ENCODE measurements at regions not wholly inside any gene's neighbourhood (a gene's known extent, or its start where the extent isn't known, plus 50 kb on each side); places are given as distances from the start of the nearest gene placed in this dataset.

- no peak for TF ChIP-seq USF2 (IDR thresholded peaks at IDR 0.05; ENCODE audit: borderline replicate concordance, low read depth, low read length)
- no peak for TF ChIP-seq RFX5 (IDR thresholded peaks at IDR 0.05; ENCODE audit: low read length)
- no peak for TF ChIP-seq GATA2 (CRISPR knock-in tag; IDR thresholded peaks at IDR 0.05)
- TF ChIP-seq SMC3 (IDR thresholded peaks at IDR 0.05; ENCODE audit: low read depth, low read length): no peak
- peak; percentile 33; the same call in 1 of the 2 replicates for TF ChIP-seq RXRA (IDR thresholded peaks at IDR 0.05; ENCODE audit: borderline replicate concordance, low read depth)
- peak; percentile 95 for TF ChIP-seq MEF2A (IDR thresholded peaks at IDR 0.05; ENCODE audit: borderline replicate concordance, low read depth)
- peak; percentile 94 for TF ChIP-seq TCF12 (IDR thresholded peaks at IDR 0.05)
- TF ChIP-seq SIN3A (IDR thresholded peaks at IDR 0.05; ENCODE audit: borderline replicate concordance, low read depth, low read length): no peak
- TF ChIP-seq ELF1 (IDR thresholded peaks at IDR 0.05): no peak; the same call in 1 of the 2 replicates
- TF ChIP-seq RAD21 (IDR thresholded peaks at IDR 0.05; ENCODE audit: low read length): no peak
- no peak for TF ChIP-seq YY1 (IDR thresholded peaks at IDR 0.05; ENCODE audit: low read depth)
- peak; percentile 27; the same call in 1 of the 2 replicates for TF ChIP-seq JUND (IDR thresholded peaks at IDR 0.05)
These were observed 193.4 kb upstream of the RASGRP1 start (continued) for GRCh38 chr15:38758043-38758442.

GRCh38 chr15:38761681-38762080, 197.1 kb upstream of the RASGRP1 start:
- no peak for DNase-seq
- CTCF ChIA-PET: no interaction called here
- POLR2A ChIA-PET: no interaction called here
- Histone ChIP-seq H3K9me3 (no peaks in the 10 kb centered on the region), H3K9me2 (no peaks in the 10 kb centered on the region), H3K36me3 (replicated peaks in 1 of 2; ENCODE audit: control insufficient read depth in 1 of 2, insufficient read depth in 2 of 2, low read length in 1 of 2) (no peaks in the 10 kb centered on the region), H3K27me3 (ENCODE audit: insufficient read depth) (no peaks in the 10 kb centered on the region), H3K4me2 (no peak overlapping the region), H3K79me2 (ENCODE audit: insufficient read depth) (no peaks in the 10 kb centered on the region), H3K4me3 (ENCODE audit: low read depth in 2 of 2, low read length in 1 of 2) (no peak overlapping the region), H3K4me1 (ENCODE audit: control insufficient read depth in 1 of 2, insufficient read depth in 2 of 2, low read depth in 1 of 2, low read length in 1 of 2) (peaks cover 6 to 9% of the 10 kb centered on the region in 2 experiments; a peak in 2 of 4 replicates), H3K9ac (no peak overlapping the region), H4K20me1 (ENCODE audit: insufficient read depth) (no peaks in the 10 kb centered on the region), H3K27ac (ENCODE audit: low read depth in 2 of 2, low read length in 1 of 2) (no peak overlapping the region), H2AFZ (ENCODE audit: low read depth) (no peak overlapping the region), H3F3A (replicated peaks; ENCODE audit: insufficient read depth) (peaks cover 10% of the 10 kb centered on the region)
- TF ChIP-seq GABPA (IDR thresholded peaks at IDR 0.05; ENCODE audit: low read depth): no peak
- no peak for TF ChIP-seq ELF1 (IDR thresholded peaks at IDR 0.05)
- no peak for TF ChIP-seq EP300 (IDR thresholded peaks at IDR 0.05; ENCODE audit: borderline replicate concordance in 1 of 2, low read depth in 1 of 2, low read length in 1 of 2)
- no peak for TF ChIP-seq MXI1 (IDR thresholded peaks at IDR 0.05; ENCODE audit: low read depth, low read length)
- TF ChIP-seq PBX3 (IDR thresholded peaks at IDR 0.05): no peak
- no peak for TF ChIP-seq NRF1 (IDR thresholded peaks at IDR 0.05; ENCODE audit: low read depth, low read length)
- TF ChIP-seq REST (IDR thresholded peaks at IDR 0.05; ENCODE audit: low read depth, low read length): no peak
- no peak for TF ChIP-seq FOXJ3 (CRISPR knock-in tag; IDR thresholded peaks at IDR 0.05)
- no peak for TF ChIP-seq USF1 (IDR thresholded peaks at IDR 0.05; ENCODE audit: borderline replicate concordance, low read depth)
- WGBS (ENCODE audit: low lambda C conversion rate): 100% methylated on average over 2 of the region's 2 CpGs

All from SK-N-SH (cell line).